Kidney epithelial cell (primary cell): ENCODE measurements at regions not wholly inside any gene's neighbourhood (a gene's known extent, or its start where the extent isn't known, plus 50 kb on each side); places are given as distances from the start of the nearest gene placed in this dataset.

Source experiments
- DNase-seq: peaks from one replicate; pipeline ENCODE4 v3.0.0-alpha.2; 2010; ENCODE audit warnings: low read depth
- H3K27me3 ChIP-seq: 2 replicates; pipeline ENCODE4 v1.6.0; 2011; ENCODE audit warnings: low read length; ENCODE audit not compliant: control insufficient read depth, insufficient read depth
- H3K36me3 ChIP-seq: 2 replicates; pipeline ENCODE4 v1.5.1; 2011; ENCODE audit warnings: low read length; ENCODE audit not compliant: control insufficient read depth, insufficient read depth
- H3K4me3 ChIP-seq: 2 replicates; pipeline ENCODE4 v1.5.1; 2011; ENCODE audit warnings: low read depth, mild to moderate bottlenecking, control low read depth, low read length
- TF ChIP-seq, protein P1 (sequence below): IDR thresholded peaks from 2 replicates; pipeline ENCODE4 v1.5.1; 2011; ENCODE audit warnings: mild to moderate bottlenecking, moderate library complexity, low read length, control low read depth, inconsistent platforms; ENCODE audit not compliant: insufficient read depth, poor library complexity, severe bottlenecking

GRCh38 chr21:35862969-35863368 is 197.4 kb downstream of the SETD4 start:
- no peaks in the 10 kb centered on the region for H3K36me3 ChIP-seq
- H3K4me3 ChIP-seq, result no peak overlapping the region
- H3K27me3 ChIP-seq, result peaks cover 5% of the 10 kb centered on the region
- TF ChIP-seq, protein P1, sequence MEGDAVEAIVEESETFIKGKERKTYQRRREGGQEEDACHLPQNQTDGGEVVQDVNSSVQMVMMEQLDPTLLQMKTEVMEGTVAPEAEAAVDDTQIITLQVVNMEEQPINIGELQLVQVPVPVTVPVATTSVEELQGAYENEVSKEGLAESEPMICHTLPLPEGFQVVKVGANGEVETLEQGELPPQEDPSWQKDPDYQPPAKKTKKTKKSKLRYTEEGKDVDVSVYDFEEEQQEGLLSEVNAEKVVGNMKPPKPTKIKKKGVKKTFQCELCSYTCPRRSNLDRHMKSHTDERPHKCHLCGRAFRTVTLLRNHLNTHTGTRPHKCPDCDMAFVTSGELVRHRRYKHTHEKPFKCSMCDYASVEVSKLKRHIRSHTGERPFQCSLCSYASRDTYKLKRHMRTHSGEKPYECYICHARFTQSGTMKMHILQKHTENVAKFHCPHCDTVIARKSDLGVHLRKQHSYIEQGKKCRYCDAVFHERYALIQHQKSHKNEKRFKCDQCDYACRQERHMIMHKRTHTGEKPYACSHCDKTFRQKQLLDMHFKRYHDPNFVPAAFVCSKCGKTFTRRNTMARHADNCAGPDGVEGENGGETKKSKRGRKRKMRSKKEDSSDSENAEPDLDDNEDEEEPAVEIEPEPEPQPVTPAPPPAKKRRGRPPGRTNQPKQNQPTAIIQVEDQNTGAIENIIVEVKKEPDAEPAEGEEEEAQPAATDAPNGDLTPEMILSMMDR, result no peak
- no peak for DNase-seq

- Histone ChIP-seq H3K27me3 (peaks cover 5% of the 10 kb centered on the region), H3K4me3 (no peak overlapping the region), H3K36me3 (no peaks in the 10 kb centered on the region)
- TF ChIP-seq, protein P1, result no peak
- DNase-seq, result no peak
Measured at GRCh38 chr21:35861661-35862060, 198.7 kb downstream of the SETD4 start.

DNA sequence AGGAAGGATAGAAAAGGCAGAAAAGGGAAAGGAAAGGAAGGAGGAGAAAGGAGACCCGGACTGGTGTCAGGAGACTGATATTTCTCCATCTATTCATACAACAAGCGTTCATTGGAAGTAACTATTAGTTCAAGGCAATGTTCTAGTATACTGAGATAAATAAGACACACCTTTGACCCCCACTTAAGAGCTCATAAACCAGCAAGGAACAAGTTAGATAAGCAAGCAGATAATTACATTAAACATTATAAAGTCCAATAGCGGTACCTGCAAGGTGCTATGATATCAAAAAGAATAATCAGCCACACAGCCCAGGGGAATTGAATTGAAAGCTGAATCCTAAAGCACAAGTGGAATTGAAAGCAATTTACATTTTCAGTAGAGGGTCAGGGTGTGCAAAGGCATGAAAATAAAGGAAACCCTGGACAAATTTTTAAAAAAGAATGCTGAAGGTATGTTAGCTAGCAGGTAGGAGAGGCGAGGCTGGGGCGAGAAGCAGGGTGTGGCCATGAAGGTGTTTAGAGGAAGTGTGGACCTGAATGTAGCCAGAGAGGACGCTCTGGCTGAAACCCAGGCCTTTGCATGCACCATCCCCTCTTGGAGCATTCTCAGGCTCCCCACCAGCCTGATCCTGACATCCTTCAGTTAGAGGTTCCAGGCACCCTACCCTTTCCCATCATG is 200.0 kb downstream of the SETD4 start:
- H3K4me3 ChIP-seq, result no peak overlapping the region
- DNase-seq, result no peak
- H3K27me3 ChIP-seq, result peaks cover 5% of the 10 kb centered on the region
- TF ChIP-seq, protein P1, result no peak
- H3K36me3 ChIP-seq, result no peaks in the 10 kb centered on the region

GRCh38 chr21:35859677-35860076 is 200.6 kb downstream of the SETD4 start:
- TF ChIP-seq, protein P1, result no peak
- no peak overlapping the region for H3K4me3 ChIP-seq
- H3K36me3 ChIP-seq, result no peaks in the 10 kb centered on the region
- no peak for DNase-seq
- H3K27me3 ChIP-seq, result peaks cover 5% of the 10 kb centered on the region

DNA sequence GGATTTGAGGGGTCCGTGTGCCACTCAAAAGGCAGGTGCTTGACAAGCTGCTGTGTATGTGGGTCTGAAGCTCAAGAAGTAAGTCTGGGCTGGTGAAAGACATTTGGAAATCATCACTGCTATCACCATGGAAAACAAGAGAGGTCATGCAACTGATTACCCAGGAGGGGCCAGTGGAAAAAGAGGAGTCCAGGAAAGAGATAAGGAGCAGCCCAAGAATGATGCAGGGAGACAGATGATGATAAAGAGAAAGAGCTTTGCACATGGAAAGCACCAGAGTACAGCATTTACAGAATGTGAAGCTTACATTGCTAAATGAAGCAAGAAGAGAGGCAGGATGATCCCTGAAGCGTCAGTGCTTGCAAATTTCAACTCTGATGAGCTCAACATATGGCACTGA is 203.2 kb downstream of the SETD4 start:
- no peak overlapping the region for H3K4me3 ChIP-seq
- no peaks in the 10 kb centered on the region for H3K36me3 ChIP-seq
- peaks cover 5% of the 10 kb centered on the region for H3K27me3 ChIP-seq
- TF ChIP-seq, protein P1, result no peak
- no peak for DNase-seq

GRCh38 chr21:35855484-35855883 is 204.8 kb downstream of the SETD4 start:
- Histone ChIP-seq H3K36me3 (no peaks in the 10 kb centered on the region), H3K4me3 (no peak overlapping the region), H3K27me3 (no peaks in the 10 kb centered on the region)
- TF ChIP-seq, protein P1, result no peak
- no peak for DNase-seq
